HK-2 (cell line): ENCODE measurements at regions not wholly inside any gene's neighbourhood (a gene's known extent, or its start where the extent isn't known, plus 50 kb on each side); places are given as distances from the start of the nearest gene placed in this dataset.

Experiments
- DNase-seq: peaks from one replicate; pipeline ENCODE4 v3.0.0-alpha.2; 2018; ENCODE audit not compliant: unreplicated experiment

GRCh38 chr12:92304371-92305055 lies 158.9 kb upstream of the BTG1 start:
- no peak for DNase-seq

- DNase-seq = no peak
Observed at GRCh38 chr12:92302041-92302829, 156.6 kb upstream of the BTG1 start.

GRCh38 chr12:92301356-92301755 lies 155.7 kb upstream of the BTG1 start:
- DNase-seq = no peak

GRCh38 chr12:92300777-92301176 lies 155.1 kb upstream of the BTG1 start:
- no peak for DNase-seq

- DNase-seq = no peak
Observed at GRCh38 chr12:92299744-92300143, 154.1 kb upstream of the BTG1 start.

- DNase-seq = no peak
Observed at GRCh38 chr12:92299344-92299743, 153.7 kb upstream of the BTG1 start.

GRCh38 chr12:92297932-92298696 lies 152.5 kb upstream of the BTG1 start:
- DNase-seq = no peak

GRCh38 chr12:92297405-92297804 lies 151.8 kb upstream of the BTG1 start:
- no peak for DNase-seq

GRCh38 chr12:92295523-92295922 lies 149.9 kb upstream of the BTG1 start:
- DNase-seq = no peak

GRCh38 chr12:92294676-92295440 lies 149.2 kb upstream of the BTG1 start:
- DNase-seq = no peak

GRCh38 chr12:92292016-92292415 lies 146.4 kb upstream of the BTG1 start:
- DNase-seq = no peak

GRCh38 chr12:92290886-92291285 lies 145.2 kb upstream of the BTG1 start:
- no peak for DNase-seq

- DNase-seq = no peak
Observed at GRCh38 chr12:92290350-92290695, 144.7 kb upstream of the BTG1 start.

GRCh38 chr12:92289629-92290349 lies 144.1 kb upstream of the BTG1 start:
- DNase-seq = no peak

- DNase-seq = no peak
Observed at GRCh38 chr12:92288561-92288960, 142.9 kb upstream of the BTG1 start.

- no peak for DNase-seq
Observed at GRCh38 chr12:92278378-92278828, 132.8 kb upstream of the BTG1 start.

- DNase-seq = no peak
Observed at GRCh38 chr12:92277795-92278194, 132.1 kb upstream of the BTG1 start.

GRCh38 chr12:92276276-92276675 lies 130.6 kb upstream of the BTG1 start:
- DNase-seq = no peak

GRCh38 chr12:92275443-92276154 lies 130.0 kb upstream of the BTG1 start:
- DNase-seq = no peak

GRCh38 chr12:92273076-92273475 lies 127.4 kb upstream of the BTG1 start:
- DNase-seq = no peak
